Gastroesophageal sphincter (tissue), 4 donors: ENCODE measurements at regions not wholly inside any gene's neighbourhood (a gene's known extent, or its start where the extent isn't known, plus 50 kb on each side); places are given as distances from the start of the nearest gene placed in this dataset.

Experiments used
- ATAC-seq: fragments of 150-250 bp; one replicate; pipeline ENCODE4 v1.9.1; 2016; ENCODE audit warnings: mild to moderate bottlenecking, moderate library complexity
- H3K27ac ChIP-seq, 4 donors: fragments of 200-600 bp; sonication (generic) in 3 of 4; 1 replicate in 3 of 4; 2 replicates in 1 of 4; pipeline ENCODE4 v1.5.1; 2016 to 2019
- H3K27me3 ChIP-seq: fragments of 200-600 bp; sonication (generic); one replicate; pipeline ENCODE4 v1.5.1; 2019
- H3K36me3 ChIP-seq, 2 donors: fragments of 200-600 bp; sonication (generic); one replicate each; pipeline ENCODE4 v1.5.1; 2019; ENCODE audit warnings: control low read depth in 1 of 2
- H3K4me1 ChIP-seq, 3 donors: fragments of 200-600 bp; sonication (generic); 1 replicate in 2 of 3; 2 replicates in 1 of 3; pipeline ENCODE4 v1.5.1; 2016 to 2019; ENCODE audit warnings: control low read depth in 2 of 3
- H3K4me3 ChIP-seq, 2 donors: fragments of 200-600 bp; sonication (generic); one replicate each; pipeline ENCODE4 v1.5.1; 2019; ENCODE audit warnings: mild to moderate bottlenecking in 1 of 2, moderate library complexity in 1 of 2
- H3K9me3 ChIP-seq, 3 donors: fragments of 200-600 bp; sonication (generic); one replicate each; pipeline ENCODE4 v1.5.1; 2017 to 2019; ENCODE audit warnings: control low read depth in 2 of 3
- EP300 ChIP-seq: sonication (generic); formaldehyde crosslinking; IDR thresholded peaks from one replicate; pipeline ENCODE4 v1.6.1; 2017; ENCODE audit warnings: antibody characterized with exemption, mild to moderate bottlenecking
- POLR2A ChIP-seq, 2 donors: fragments of 450-650 bp; IDR thresholded peaks; one replicate each; pipeline ENCODE4 v1.6.1; 2017; ENCODE audit warnings: antibody characterized with exemption in 2 of 2, mild to moderate bottlenecking in 2 of 2, moderate library complexity in 1 of 2
- POLR2AphosphoS5 ChIP-seq: sonication (generic); formaldehyde crosslinking; IDR thresholded peaks from one replicate; pipeline ENCODE4 v1.6.1; 2017; ENCODE audit warnings: antibody characterized with exemption
- WGBS, 2 donors: methylation state at CpG; one replicate each; pipeline ENCODE4 v1.1.5; 2018; ENCODE audit warnings: low coverage in 1 of 2; 5-methylcytosine and 5-hydroxymethylcytosine counted together
- TF ChIP-seq, protein P1 (sequence below), 4 experiments: fragments of 200-600 bp in 2 of 4; fragments of 450-650 bp in 2 of 4; sonication (generic) in 1 of 4; IDR thresholded peaks; one replicate each; pipeline ENCODE4 v1.5.1; 2017 to 2019; ENCODE audit warnings: antibody characterized with exemption in 4 of 4, mild to moderate bottlenecking in 2 of 4, moderate library complexity in 2 of 4

DNA sequence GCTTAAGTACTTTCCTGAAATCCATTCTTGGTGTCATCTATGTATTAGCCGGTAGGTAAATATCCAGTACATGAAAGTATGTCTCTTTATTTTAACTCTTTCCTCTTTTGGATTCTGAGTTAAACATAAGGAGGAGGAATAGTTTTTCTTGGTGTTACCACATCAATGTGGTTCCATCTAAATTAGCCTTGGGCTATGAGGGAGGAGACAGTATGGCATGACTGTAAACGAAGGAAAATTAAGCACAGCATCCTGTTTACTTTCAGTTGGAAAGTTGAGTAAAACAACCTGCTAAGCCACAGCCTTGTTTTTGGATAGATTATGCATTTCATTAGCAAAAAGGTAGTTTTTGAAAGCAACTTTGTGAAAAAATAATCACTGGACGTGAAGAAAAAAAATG, 693.0 kb upstream of the SOX9 start:
- 70 to 77% methylated on average over 3 of the region's 3 CpGs for WGBS, 2 donors
- no peaks in the 10 kb centered on the region for H3K4me1 ChIP-seq
- no peak overlapping the region for H3K4me3 ChIP-seq
- peaks cover 0 to 14% (median 0%) of the 10 kb centered on the region in 3 donors for H3K9me3 ChIP-seq
- no peaks in the 10 kb centered on the region for H3K27me3 ChIP-seq
- TF ChIP-seq EP300 (no peak), POLR2AphosphoS5 (no peak), POLR2A (IDR thresholded peaks at IDR 0.05) (no peak)
- TF ChIP-seq, protein P1, sequence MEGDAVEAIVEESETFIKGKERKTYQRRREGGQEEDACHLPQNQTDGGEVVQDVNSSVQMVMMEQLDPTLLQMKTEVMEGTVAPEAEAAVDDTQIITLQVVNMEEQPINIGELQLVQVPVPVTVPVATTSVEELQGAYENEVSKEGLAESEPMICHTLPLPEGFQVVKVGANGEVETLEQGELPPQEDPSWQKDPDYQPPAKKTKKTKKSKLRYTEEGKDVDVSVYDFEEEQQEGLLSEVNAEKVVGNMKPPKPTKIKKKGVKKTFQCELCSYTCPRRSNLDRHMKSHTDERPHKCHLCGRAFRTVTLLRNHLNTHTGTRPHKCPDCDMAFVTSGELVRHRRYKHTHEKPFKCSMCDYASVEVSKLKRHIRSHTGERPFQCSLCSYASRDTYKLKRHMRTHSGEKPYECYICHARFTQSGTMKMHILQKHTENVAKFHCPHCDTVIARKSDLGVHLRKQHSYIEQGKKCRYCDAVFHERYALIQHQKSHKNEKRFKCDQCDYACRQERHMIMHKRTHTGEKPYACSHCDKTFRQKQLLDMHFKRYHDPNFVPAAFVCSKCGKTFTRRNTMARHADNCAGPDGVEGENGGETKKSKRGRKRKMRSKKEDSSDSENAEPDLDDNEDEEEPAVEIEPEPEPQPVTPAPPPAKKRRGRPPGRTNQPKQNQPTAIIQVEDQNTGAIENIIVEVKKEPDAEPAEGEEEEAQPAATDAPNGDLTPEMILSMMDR (IDR thresholded peaks at IDR 0.05) = no peak
- H3K27ac ChIP-seq = no peak overlapping the region
- H3K36me3 ChIP-seq = no peaks in the 10 kb centered on the region
- no peak for ATAC-seq

DNA sequence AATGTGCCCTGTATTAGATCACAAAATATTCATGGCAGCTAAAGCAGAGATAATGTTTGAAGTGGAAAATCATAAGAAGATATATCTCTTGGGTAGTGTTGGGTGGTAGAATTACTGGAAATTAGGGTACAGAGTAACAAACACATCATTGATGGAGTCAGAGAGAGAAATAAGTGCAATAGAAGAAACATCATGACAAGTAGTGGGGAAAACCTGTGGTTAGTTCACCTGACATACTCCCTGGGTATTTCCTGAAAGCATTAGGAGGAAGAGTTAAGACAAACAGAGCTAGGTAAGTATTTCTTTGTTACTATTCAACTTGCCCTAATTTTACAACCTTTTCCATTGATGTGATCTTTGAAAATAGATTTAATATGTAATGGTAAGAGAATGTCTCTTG, 691.9 kb upstream of the SOX9 start:
- Histone ChIP-seq H3K36me3 (no peaks in the 10 kb centered on the region), H3K27me3 (no peaks in the 10 kb centered on the region), H3K9me3 (peaks cover 0 to 7% (median 0%) of the 10 kb centered on the region in 3 donors), H3K27ac (no peak overlapping the region), H3K4me1 (no peaks in the 10 kb centered on the region), H3K4me3 (no peak overlapping the region)
- TF ChIP-seq POLR2A (IDR thresholded peaks at IDR 0.05) (no peak), EP300 (no peak), POLR2AphosphoS5 (no peak)
- TF ChIP-seq, protein P1 (IDR thresholded peaks at IDR 0.05) = no peak
- ATAC-seq = no peak

DNA sequence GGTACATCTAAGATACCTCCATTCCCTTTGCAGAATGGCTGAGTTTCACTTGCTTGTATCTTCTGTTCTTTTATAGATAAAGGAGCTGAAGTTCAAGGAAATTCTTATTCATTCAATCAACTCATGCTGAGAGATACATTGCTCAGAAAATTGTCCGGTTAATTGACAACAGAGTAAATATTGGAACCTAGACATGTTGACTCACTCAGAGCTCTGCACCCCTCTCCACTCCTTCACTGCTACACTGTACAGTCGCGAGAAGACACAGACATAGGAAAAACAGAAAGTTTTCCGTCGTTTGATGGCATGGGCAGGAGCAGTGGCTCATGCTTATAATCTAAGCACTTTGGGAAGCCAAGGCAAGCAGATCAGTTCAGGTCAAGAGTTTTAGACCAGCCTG, 690.5 kb upstream of the SOX9 start:
- ATAC-seq = no peak
- 77 to 83% methylated on average over 1 to 5 of the region's 5 CpGs for WGBS, 2 donors

DNA sequence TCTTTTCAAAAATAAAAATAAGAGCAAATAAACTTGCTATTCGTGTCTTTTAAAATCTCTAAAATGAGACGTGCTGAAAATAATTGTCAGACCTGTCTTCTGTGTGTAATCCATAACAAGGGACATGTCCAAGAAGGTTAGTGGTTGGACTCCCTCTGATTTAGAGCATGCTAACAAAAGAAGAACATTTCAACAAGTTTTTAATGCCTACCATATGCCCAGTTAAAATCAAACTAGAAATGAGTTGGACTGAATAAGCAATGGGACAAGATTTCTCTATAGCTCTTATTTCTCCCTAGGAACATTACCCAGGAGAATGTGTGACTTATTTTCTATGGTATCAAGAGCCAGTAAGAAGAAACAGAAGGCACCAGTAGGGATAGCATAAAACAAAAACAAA, 689.7 kb upstream of the SOX9 start:
- no peak overlapping the region for H3K4me3 ChIP-seq
- 50 to 77% methylated on average over 2 of the region's 2 CpGs for whole genome bisulfite sequencing, 2 donors
- no peak overlapping the region for H3K27ac ChIP-seq
- ATAC-seq = no peak
- peaks cover 0 to 7% (median 0%) of the 10 kb centered on the region in 3 donors for H3K9me3 ChIP-seq
- no peaks in the 10 kb centered on the region for H3K27me3 ChIP-seq
- no peaks in the 10 kb centered on the region for H3K4me1 ChIP-seq
- no peaks in the 10 kb centered on the region for H3K36me3 ChIP-seq
- TF ChIP-seq EP300 = no peak
- TF ChIP-seq, protein P1 (IDR thresholded peaks at IDR 0.05) = no peak
- no peak for TF ChIP-seq POLR2A (IDR thresholded peaks at IDR 0.05)
- TF ChIP-seq POLR2AphosphoS5 = no peak

More for the DNA sequence above, 690.5 kb upstream of the SOX9 start:
- Histone ChIP-seq H3K9me3 (peaks cover 0 to 7% (median 0%) of the 10 kb centered on the region in 3 donors), H3K36me3 (no peaks in the 10 kb centered on the region), H3K4me1 (no peaks in the 10 kb centered on the region), H3K4me3 (no peak overlapping the region), H3K27me3 (no peaks in the 10 kb centered on the region), H3K27ac (no peak overlapping the region)
- TF ChIP-seq, protein P1 (IDR thresholded peaks at IDR 0.05) = no peak
- TF ChIP-seq EP300 (no peak), POLR2AphosphoS5 (no peak), POLR2A (IDR thresholded peaks at IDR 0.05) (no peak)

DNA sequence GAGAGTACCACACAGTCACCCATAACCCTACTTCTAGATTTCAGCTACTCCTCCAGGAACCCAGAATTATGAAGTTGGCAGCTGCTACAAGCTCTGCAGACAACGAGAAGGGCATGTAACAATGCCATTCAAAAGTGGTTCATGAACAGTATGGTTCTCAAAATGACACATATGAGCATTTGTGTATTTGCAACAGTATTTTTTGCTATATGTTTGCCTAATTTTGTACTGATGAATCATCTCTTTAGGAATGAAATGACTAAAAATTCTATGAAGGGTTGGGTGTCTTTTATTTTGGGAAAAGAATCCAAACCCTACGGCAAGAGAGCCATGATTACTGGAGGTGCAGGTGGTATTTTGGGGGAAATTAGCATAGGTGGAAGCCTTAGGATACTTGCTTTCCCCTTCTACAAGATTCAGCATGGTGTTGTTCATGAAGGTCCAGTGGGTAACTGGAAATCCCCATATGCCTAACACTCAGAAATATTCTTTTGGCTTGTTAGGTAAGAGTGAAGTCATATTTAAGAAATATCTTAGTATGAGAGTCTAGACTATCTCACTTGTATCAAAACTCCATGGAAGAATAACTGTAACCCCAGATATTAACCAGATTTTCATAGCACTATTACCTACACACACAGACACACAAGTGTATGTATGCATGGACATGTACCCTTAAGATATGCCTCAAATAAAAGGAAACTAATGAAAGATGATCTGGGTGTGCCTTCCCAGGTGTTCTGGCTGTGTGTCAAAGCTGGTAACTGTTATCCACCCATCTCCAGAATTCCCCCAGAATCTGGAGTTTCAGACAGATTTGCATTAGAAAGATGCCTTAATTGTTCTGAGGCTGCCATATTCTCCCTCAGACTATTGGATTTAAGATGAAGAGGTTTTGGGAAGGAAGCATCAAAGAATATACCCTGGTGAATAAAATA, 688.2 kb upstream of the SOX9 start:
- no peak for TF ChIP-seq POLR2AphosphoS5
- TF ChIP-seq POLR2A (IDR thresholded peaks at IDR 0.05) = no peak
- no peak for TF ChIP-seq EP300
- TF ChIP-seq, protein P1 (IDR thresholded peaks at IDR 0.05) = no peak
- H3K4me1 ChIP-seq = no peaks in the 10 kb centered on the region
- H3K27me3 ChIP-seq = no peaks in the 10 kb centered on the region
- no peaks in the 10 kb centered on the region for H3K36me3 ChIP-seq
- 56 to 90% methylated on average over 2 of the region's 2 CpGs for WGBS, 2 donors
- no peak for ATAC-seq
- H3K9me3 ChIP-seq = peaks cover 0 to 7% (median 0%) of the 10 kb centered on the region in 3 donors
- no peak overlapping the region for H3K4me3 ChIP-seq
- no peak overlapping the region for H3K27ac ChIP-seq
